Stimulated activated CD8-positive, alpha-beta memory T cell treated with anti-CD3 and anti-CD28 coated beads, Interleukin-12 subunit alpha, Interleukin-12 subunit beta, amount 100 ng/mL, for 1 hour (primary cell): ENCODE measurements at regions not wholly inside any gene's neighbourhood (a gene's known extent, or its start where the extent isn't known, plus 50 kb on each side); places are given as distances from the start of the nearest gene placed in this dataset.
"Not testable (repeated sequence)": the region's sequence is repeated elsewhere in the genome, so short reads cannot be mapped to it uniquely, and the experiment has no call there.

Experiments
- DNase-seq: peaks from one replicate; pipeline ENCODE4 v3.0.0-alpha.2; 2020; ENCODE audit warnings: low read depth

DNA sequence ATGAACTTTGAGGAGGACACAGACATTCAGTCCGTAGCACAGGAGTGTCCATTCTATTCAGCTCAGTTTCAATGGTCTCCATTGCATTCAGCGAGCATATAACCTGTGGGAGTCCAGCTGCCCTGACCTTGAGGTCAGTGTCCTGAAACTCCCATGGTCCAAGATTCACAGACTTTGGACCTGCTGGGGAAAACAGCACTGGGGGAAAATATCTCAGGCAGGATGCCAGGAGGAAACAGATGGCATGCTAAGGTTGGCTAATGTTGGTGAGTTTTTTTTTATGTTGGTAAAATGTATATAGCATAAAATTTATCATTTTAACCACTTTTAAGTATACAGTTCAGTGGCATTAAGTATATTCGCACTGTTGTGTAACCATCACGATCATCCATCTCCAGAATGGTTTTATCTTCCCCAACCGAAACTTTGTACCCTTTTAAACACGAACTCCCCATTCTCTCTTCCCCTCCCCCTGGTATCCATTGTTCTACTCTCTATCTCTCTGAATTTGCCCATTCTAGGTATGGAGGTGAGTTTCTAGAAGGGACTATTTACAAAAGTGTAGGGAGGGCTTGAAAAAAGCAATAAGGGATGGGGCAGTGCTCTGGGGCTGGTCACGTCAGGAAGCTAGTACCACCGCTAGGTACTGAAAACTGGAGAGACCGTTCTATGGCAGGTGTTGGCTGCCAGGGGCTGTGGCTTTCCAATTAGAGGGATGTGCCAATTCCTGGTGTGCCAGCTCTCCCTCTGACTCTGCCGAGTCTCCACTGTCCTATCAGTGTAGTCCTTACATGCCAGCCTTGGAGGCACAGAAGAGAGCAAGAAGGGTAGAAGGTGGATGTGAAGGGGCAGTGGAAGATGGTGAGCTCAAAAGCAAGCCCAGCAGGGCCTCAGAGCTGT lies 85.3 kb downstream of the FOXD2 start:
- no peak for DNase-seq

DNA sequence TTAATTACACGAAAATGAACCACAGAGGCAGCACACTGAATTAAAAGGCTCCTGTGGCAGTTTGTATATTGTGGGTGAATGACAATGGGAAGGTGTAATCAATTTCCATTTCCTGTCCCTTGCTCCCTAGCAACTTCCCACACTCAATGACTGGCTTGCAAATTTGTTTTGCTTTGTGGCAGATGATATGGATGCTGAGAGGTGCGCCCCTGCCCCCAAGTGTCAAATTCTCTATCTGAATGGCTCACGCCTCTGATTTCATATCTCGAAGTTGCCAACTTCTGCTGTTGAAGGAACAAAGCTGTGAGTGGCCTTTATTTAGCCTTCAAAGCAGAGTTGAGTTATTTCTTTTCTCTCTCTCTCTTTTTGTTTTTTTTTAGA lies 86.0 kb downstream of the FOXD2 start:
- no peak for DNase-seq

DNA sequence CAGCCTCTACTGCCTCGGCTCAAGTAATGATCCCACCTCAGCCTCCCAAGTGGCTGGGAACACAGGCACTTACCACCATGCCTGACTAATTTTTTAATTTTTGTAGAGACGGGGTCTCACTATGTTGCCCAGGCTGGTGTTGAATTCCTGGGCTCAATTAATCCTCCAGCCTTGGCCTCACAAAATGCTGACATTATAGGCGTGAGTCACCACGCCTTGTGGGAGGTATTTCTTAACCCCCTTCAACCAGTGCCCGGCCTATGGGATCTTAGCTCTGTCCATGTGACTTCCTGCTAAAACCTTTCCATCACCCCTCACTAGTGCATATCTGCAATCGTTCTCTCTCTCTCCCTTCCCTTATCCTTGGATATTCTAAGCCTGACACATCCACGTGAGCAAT lies 86.4 kb downstream of the FOXD2 start:
- DNase-seq = no peak

DNA sequence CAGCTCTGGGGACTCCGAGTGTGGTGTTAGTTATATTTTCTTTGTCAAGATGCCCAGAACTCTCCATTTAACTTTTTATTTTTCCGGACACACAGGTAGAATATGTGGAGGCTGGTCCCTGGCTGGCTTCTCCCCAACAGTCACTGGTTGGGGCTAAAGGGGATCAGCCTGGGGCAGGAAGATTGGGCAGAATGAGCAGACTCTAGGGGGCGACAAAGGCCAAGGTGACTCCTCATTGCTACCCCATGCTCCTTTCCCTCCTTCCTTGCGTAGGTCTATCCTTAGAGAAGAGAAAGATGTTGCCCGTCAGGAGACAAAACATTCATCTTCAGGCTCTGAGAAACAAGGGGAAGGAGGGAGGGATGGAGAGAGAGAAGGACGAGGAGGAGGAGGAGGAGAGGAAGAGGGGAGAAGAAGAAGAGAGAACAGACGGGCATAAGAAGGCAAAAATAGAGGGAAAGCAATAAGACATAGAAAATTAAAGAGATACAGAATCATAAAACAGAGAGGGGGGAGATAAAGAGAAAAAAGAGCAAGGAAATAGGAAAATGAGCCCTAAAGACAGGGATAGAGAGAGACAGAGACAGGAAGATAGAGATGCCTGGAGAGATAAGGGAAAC lies 89.9 kb downstream of the FOXD2 start:
- DNase-seq = no peak

DNA sequence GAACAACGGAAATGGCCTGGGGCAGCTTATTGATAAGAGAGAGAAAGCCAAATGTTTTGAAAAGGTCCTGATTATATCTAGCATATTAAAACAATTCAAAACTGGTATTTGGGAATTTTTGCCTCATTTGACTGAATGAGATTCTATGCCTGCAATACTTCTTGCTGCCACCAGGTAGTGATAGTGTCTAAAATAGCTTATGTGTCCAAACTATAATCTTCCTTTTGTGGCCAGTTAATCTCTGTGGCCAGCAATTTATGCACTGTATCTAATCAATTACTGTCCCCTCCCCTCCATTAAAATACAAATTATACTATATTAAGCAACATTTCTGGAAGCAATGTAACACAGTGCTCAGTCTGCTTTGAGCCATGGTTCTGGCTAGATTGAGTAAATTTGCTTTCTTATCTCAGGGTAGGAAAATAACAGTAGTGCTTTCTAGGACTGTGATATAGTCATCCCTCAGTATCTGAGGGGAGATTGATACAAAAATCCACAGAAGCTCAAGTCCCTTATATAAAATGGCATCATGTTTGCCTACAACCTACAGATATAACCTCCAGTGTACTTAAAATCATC lies 91.8 kb downstream of the FOXD2 start:
- no peak for DNase-seq

DNA sequence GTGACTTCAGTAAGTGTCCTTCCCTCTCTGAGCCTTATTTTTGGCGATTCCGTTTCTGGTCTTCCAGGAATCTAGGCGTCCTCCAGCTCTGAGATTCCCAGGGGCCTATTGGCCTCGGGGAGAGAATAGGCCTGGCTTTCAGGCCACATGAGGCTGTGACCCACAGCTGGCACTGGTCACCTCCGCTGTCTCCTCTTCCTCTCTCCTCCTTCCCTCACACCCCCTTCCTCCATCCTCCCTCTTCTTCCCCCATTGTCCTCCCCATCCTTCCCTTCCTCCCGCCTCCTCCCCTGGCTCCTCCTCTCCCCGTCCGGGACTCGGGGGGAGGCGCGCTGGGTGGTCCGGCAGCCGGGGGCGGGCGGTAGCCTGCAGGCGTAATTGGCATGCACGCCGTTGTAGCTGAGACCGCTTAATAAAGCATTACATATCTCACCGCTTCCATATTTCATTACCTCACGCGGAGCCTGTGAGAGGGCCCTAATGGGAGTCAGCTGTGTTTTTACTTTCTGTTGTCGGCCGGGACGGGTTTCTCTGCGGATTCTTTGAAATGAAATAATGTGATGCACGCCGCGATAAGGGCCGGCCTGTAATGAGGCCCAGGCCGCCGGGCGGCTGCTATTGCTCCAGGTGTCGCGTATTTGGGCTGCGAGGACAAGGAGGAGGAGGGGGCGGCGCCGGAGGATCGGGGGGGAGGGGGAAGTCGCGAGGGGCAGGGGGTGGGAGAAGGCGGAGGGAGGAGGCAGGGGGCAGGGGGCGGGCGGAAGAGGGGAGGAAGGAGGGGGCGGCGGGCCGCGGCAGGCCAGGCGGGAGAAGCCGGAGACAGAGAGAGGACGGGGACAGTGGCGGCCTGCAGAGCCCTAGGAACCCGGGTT lies 95.3 kb downstream of the FOXD2 start:
- no peak for DNase-seq

DNA sequence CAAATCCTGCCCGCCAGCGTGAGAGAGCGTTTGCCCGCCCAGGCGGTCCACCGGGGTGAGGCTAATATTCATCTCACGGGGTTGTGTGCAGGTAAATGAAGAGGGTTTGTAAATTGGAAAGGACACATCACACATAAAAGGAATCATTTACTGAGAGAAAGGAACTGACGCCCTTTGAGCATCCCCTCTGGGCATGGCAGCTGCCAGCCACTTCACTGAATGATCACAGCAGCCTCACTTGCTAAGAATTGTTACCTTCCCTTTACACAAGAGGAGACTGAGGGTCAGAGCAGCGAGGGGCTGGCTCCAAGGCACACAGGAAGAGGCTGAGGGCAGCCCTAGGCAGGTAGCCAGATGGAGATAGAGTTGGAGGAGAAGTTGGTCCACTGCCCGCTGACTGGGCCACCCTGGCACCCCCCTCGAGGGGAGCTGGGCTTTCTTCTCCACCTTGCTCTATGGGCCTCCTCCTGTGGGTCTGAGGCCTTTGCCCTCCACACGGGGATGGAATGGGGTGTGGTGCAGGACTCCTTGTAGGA lies 96.0 kb downstream of the FOXD2 start:
- no peak for DNase-seq

DNA sequence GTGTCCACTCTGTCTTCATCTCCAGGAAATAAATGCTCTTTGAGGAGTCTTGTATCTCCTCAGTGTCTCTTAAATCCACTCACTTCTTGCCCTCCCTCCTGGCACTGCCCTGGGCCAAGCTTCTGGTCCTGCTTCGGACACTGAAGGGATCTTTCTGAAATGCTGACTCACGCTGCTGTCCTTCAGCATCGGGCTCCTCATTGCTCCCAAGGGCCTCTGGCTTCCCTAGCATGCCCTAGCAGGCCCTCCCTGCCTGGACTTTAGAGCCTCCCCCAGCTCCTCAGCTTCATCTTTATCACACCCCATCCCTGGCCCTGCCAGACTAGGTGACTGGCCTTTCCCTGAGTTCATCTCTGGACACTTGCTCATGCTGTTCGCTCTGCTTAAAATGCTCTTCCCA lies 96.6 kb downstream of the FOXD2 start:
- DNase-seq = no peak

DNA sequence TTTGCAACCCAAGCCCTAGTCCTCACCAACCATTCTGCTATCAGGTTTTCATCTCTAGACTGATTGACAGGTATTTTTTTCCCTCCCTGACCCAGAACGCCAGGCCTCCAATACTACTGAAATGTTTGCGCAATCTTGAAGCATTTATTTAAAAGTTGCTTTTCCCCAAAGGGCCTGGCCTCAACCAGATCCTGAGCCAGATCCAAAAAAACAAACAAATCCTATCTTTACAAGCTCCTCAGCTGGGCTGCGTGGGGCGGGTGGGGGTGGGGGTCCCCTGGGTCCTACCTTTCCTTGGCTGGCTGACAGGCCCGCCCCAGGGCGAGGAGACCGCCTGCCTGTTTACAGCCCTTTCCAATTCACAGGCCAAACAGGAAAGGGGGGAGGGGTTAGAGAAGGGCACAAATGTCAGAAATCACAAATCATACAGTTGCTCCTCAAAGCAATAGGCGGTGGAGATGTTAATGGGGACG lies 98.8 kb downstream of the FOXD2 start:
- no peak for DNase-seq

DNA sequence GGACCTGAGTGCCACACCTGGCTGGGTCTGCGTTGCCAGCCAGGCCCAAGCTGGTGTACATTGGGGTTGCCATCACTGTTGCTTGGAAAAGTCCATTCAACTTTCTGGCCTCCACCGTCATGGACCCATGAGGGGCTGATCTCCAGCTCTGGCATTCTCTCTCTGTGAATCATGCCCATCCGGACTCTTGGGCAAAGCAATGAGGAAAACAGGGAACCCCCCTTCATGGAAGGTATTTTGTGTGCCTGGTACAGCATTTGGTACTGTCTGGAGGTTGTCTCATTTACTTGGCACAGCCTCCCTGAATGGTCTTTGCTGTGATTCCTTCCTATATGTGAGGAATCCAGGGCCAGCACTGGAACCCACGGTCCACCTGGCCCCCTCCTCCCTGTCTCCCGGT lies 99.4 kb downstream of the FOXD2 start:
- DNase-seq = no peak

DNA sequence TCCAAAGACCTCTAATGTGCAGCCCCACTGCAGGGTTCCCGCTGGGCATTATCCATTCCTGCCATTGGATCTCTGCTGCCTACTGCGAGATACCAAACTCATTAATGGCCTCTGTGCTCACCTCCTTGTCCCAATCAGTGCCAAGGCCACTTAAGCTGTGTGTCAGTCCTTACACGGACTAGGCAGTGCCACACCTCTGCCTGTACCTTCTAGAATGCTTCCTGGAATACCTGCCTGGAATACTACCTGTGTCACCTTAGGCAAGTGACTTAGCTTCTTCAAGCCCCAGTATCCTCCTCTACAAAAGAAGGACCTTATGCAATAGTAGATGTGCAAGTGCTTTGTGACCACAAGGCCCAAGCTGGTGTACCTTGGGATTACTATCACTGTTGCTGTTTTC lies 100.1 kb downstream of the FOXD2 start:
- no peak for DNase-seq

DNA sequence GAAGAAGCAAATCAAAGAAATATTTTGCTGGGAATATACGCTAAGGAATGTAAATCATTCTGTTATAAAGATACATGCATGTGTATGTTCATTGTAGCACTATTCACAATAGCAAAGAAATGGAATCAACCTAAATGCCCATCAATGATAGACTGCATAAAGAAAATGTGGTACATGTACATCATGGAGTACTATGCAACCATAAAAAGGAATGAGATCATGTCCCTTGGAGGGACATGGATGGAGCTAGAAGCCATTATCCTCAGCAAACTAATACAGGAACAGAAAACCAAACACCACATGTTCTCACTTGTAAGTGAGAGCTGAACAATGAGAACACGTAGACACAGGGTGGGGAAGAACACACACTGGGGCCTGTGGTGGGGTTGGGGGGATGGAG lies 100.7 kb downstream of the FOXD2 start:
- DNase-seq = not testable (repeated sequence)

DNA sequence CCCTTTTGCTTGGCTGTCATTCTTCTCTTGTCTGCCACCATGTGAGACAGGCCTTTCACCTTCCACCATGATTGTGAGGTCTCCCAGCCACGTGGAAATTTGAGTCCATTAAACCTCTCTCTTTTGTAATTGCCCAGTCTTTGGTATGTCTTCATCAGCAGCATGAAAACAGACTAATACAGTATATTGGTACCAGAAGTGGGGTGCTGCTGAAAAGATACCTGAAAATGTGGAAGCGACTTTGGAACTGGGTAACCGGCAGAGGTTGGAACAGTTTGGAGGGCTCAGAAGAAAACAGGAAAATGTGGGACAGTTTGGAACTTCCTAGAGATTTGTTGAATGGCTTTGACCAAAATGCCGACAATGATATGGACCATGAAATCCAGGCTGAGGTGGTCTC lies 103.9 kb downstream of the FOXD2 start:
- not testable (repeated sequence) for DNase-seq

DNA sequence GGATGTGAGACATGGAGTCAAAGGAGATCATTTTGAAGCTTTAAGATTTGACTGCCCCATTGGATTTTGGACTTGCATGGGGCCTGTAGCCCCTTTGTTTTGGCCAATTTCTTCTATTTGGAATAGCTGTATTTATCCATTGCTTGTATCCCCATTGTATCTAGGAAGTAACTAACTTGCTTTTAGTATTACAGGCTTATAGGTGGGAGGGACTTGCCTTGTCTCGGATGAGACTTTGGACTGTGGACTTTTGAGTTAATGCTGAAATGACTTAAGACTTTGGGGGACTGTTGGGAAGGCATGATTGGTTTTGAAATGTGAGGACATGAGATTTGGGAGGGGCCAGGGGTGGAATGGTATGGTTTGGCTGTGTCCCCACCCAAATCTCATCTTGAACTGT lies 105.2 kb downstream of the FOXD2 start:
- DNase-seq = not testable (repeated sequence)

DNA sequence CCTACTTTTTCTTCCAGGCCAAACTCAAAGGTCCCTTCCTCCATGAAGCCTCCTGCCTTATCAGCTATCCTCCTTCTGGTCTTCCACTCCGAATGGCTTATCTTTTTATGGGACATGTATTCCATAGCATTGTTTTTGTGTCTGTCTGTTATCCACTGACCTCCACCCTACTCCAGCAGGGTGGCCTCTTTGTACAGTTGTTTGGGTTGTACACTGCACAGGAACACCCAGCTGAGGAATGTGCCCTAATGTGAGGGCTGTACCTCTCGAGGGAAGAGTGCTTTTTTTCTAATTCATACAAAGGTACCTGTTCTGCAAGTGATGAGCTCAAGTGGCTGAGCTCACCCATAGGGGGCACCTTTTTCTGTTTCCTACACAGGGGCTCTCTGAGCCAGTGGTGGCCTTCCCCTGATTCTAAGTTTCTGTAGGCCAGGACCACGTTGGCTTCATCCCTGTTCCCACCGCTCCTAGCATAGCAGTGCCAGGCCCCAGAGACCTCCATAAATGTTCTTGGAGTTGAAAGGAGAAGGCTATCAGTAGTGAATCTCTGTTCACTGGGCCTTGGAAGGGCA lies 108.2 kb downstream of the FOXD2 start:
- no peak for DNase-seq

DNA sequence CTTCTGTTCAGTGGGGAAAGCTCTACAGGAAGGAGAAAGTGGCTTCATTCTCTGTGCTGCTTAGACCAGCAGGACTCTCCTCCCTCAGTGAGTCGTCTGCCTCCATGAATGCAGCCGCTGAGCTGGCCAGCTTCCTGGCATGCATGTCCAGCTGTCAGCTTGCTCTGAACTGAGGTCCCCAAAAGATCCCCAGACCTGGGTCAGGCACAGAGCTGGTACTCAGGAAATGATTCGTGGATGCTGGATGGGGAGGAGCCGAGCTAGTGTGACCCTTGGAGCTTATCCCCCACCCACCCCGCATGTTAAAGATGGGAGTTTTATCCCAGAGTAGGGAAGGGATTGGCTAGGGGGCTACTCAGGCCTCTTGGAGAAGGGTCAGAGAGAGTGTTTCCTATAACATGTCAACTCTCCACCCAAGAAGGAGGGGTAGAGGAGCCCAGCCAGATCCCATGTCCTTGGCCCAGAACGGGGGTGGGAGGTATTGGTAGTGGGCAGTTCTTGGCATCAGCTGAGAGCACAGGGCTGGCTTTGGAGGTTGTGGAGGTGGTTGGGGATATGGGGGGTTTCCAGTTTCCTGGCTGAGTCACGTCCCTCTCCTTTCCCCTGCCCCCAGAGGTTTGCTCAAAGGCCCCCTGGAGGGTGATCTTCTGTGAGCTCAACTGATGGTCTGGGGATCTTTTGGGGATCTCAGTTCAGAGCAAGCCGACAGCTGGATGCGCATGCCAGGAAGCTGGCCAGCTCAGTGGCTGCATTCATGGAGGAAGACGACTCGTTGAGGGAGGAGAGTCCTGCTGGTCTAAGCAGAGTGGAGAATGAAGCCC lies 110.1 kb downstream of the FOXD2 start:
- DNase-seq = no peak

DNA sequence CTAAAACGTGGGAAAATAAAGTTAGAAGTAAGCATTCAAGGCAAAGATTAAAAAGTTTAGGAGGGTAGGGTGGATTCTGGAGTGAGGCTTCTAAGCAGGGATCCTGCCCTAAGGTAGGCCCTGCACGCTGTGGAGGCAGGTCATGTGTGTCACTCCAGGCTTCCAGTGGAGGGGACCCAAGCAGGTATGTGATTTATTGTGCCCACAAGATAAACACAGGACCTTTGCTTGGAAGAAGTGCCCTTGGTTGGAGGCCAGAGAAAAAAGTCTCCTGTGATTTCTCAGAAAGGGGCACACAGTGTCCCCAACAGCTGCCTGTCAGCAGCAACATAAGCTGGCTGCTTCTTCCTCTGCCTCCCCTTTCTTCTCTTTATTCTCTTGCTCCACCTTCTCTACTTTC lies 110.8 kb downstream of the FOXD2 start:
- DNase-seq = no peak

DNA sequence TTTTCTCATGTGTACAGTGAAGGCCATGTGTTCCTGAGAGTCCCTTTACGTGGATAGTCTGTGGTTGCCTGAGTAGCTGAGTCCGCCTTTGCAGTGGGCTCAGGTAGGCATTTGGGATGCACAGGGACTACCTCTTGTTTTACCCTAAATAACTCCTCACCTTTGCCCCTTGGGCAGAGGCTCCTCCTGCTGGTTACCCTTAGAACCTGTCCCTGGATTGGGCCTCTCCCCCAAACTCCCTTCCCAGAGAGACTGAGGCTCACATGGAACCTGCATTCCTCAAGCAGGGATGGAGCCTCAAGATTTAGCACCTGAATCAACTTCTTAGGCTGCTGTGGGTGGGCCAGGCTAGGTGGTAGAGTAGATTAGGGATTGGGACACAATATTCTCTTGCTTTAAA lies 111.7 kb downstream of the FOXD2 start:
- no peak for DNase-seq

DNA sequence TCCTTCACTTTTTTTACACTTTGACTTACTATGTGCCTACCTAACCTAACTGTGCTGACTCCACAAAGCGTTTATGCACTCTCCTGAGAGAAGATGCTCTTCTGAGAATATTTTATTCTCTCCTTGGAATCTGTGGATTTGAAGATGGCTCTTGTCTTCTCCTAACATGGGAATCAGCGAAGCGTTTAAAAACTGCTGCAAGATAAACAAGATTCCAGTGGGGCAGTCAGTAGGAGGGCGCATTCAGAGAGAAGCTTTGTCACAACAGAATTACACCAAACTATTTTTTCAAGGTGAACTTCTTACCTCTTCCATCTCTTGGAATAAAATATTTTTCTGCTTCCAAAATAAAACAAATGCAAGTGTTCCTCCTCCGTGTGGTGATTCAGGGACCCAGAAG lies 113.1 kb downstream of the FOXD2 start:
- no peak for DNase-seq

DNA sequence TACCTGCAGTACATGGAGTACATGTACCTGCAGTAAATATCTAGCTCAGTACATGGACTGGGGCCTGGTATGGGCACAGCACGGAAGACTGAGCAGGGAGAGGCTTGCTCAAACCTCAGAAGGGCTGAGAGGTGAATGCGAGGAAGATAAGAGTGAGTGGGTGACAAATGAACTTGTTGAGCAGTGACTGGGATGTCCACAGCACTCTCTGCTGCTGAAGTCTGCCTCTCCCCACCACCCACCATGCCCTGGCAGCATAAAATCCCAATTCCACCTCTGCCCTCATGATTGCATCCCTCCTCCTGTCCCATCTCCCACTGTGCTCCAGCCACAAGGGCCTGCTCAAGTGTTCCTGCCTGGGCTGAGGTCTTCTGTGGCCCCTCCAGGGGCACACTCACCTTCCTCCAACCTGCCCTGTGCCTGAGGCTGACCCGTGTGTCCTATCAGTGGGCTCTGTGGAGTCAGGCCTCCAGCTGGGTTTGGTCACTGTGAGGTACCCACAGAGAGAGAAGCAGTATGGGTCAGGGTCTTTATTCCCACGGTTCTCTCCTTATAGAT lies 114.2 kb downstream of the FOXD2 start:
- no peak for DNase-seq
